ENCODE measurements at regions not wholly inside any gene's neighbourhood (a gene's known extent, or its start where the extent isn't known, plus 50 kb on each side); places are given as distances from the start of the nearest gene placed in this dataset.

DNA sequence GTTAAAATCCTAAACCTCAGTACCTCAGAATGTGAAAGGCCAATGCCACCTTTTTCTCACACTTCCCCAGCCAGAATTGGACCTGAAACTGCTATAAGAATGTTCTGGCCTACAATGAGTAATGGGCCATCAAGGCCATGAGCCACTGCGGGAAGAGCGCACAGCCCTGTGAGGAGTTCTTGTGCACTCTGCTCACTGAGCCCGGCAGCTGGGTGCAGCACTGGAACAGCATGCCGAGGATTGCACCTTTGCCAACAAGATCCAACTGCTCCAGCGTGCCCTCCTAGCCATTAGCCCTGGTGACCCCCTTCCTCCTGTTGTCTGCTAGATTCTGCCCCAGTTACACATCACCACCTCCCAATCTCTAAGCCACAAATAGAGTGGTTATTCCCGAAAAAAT, 758.1 kb downstream of the PRELID2 start:
- Histone ChIP-seq H3K4me3 (ENCODE audit: low read depth in 1 of 2, low read length in 2 of 2) (no peak overlapping the region), H3K36me3 (ENCODE audit: insufficient read depth, low read length) (no peaks in the 10 kb centered on the region), H3K9ac (ENCODE audit: low read length) (no peak overlapping the region), H3K27ac (ENCODE audit: low read depth, low read length) (no peak overlapping the region), H3K4me1 (ENCODE audit: insufficient read depth, low read length) (no peaks in the 10 kb centered on the region), H3K27me3 (ENCODE audit: control insufficient read depth in 1 of 2, insufficient read depth in 2 of 2, low read length in 2 of 2) (no peaks in the 10 kb centered on the region), H3K9me3 (ENCODE audit: low read length) (no peaks in the 10 kb centered on the region)

DNA sequence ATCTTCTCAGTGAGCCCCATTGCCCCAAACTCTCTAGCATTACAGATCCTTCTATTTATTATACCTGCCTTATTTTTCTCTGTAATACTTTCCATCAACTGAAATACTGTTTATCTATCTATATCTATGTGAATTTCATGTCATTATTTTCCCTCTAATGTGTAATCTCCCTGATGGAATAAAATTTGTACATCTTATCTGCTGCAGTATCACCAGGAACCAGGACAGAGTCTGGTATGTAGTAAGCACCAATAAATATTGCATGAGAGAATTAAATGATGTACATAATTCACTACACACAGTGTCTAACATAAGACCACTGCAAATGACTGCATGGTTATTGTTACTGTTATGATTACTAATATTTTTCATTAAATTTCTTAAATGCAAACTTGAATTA, 759.1 kb downstream of the PRELID2 start:
- no peak overlapping the region for H3K9ac ChIP-seq (ENCODE audit: low read length)
- H3K27me3 ChIP-seq (ENCODE audit: control insufficient read depth in 1 of 2, insufficient read depth in 2 of 2, low read length in 2 of 2): no peaks in the 10 kb centered on the region
- no peak overlapping the region for H3K27ac ChIP-seq (ENCODE audit: low read depth, low read length)
- H3K36me3 ChIP-seq (ENCODE audit: insufficient read depth, low read length): no peaks in the 10 kb centered on the region
- H3K4me1 ChIP-seq (ENCODE audit: insufficient read depth, low read length): no peaks in the 10 kb centered on the region
- no peak overlapping the region for H3K4me3 ChIP-seq (ENCODE audit: low read depth in 1 of 2, low read length in 2 of 2)
- no peaks in the 10 kb centered on the region for H3K9me3 ChIP-seq (ENCODE audit: low read length)

DNA sequence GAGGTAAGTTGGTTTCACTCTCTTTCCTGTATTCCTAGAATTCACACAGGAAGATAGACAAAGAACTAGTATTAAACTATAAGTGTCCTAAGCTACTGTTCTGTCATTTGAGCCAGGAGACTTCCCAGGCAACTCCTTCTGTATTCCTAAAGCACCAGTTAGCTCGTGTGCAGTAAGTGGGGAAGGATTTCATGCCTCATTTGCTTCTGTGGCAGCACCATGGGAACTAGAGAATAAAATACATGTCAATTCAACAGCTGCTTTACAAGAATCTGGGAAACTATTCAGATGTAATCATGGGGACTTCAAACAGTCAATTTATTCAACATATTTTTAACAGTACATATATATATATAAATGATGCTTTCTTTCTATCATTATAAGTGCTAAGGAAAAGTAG, 762.3 kb downstream of the PRELID2 start:
- H3K4me1 ChIP-seq (ENCODE audit: insufficient read depth, low read length): no peaks in the 10 kb centered on the region
- no peak overlapping the region for H3K4me3 ChIP-seq (ENCODE audit: low read depth in 1 of 2, low read length in 2 of 2)
- no peaks in the 10 kb centered on the region for H3K27me3 ChIP-seq (ENCODE audit: control insufficient read depth in 1 of 2, insufficient read depth in 2 of 2, low read length in 2 of 2)
- no peaks in the 10 kb centered on the region for H3K36me3 ChIP-seq (ENCODE audit: insufficient read depth, low read length)
- no peak overlapping the region for H3K9ac ChIP-seq (ENCODE audit: low read length)
- H3K9me3 ChIP-seq (ENCODE audit: low read length): no peaks in the 10 kb centered on the region
- no peak overlapping the region for H3K27ac ChIP-seq (ENCODE audit: low read depth, low read length)

DNA sequence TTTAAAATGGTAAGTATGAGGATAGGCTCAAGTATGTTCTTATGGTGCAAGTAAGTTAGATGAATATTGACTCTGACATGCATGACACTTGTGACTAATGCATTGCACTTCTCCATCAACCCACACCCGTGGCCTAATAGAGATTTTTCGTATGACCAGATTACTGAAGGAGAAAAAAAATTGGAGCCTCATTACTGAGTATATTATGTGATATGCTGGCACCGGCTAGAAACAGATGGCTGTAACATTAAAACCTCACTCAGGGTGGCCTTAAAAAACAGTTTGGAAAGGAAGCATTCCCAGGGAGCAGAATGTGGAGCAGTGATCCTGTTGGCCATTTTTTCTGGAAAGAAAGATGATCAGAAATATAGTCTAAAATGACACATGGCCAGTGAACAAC, 766.4 kb downstream of the PRELID2 start:
- H3K36me3 ChIP-seq (ENCODE audit: insufficient read depth, low read length): no peaks in the 10 kb centered on the region
- H3K27me3 ChIP-seq (ENCODE audit: control insufficient read depth in 1 of 2, insufficient read depth in 2 of 2, low read length in 2 of 2): no peaks in the 10 kb centered on the region
- H3K9ac ChIP-seq (ENCODE audit: low read length): no peak overlapping the region
- H3K27ac ChIP-seq (ENCODE audit: low read depth, low read length): no peak overlapping the region
- H3K9me3 ChIP-seq (ENCODE audit: low read length): no peaks in the 10 kb centered on the region
- no peaks in the 10 kb centered on the region for H3K4me1 ChIP-seq (ENCODE audit: insufficient read depth, low read length)
- no peak overlapping the region for H3K4me3 ChIP-seq (ENCODE audit: low read depth in 1 of 2, low read length in 2 of 2)

DNA sequence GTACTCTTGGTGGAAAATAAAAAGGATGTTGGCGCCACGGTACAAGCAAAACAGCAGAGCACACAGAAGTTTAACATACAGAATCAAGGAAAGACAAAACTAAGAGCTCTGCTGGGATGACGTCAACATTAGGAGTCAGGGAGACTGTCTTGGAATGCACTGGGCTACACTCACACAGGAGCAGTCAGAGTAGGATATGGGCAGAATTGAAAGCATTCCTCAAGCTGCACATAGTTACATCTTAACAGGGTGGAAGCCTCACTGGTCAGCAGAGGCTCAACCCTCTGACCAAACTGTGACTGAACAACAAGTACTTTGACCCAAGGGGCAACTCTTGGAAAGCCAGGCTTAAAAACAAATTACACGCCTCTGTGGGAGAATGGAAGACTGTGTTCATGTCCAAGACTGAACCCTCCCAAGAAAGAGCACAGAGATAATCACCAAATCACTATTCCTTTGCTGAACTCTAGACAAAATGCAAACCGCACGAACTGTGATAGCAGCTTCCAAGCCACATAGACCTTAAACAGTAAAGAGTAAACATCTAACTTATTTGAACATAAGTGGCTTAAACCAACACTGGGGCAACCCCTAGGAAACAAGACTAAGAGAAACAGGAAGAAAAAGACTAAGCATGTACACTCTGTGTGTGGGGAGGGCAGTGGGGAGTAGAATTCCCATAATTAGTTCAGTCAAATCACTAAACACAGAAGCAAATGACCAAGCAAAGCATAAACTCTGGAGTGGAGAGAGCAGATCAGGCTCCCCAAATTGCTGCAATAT, 772.7 kb downstream of the PRELID2 start:
- no peaks in the 10 kb centered on the region for H3K27me3 ChIP-seq (ENCODE audit: control insufficient read depth in 1 of 2, insufficient read depth in 2 of 2, low read length in 2 of 2)
- no peak overlapping the region for H3K4me3 ChIP-seq (ENCODE audit: low read depth in 1 of 2, low read length in 2 of 2)
- no peaks in the 10 kb centered on the region for H3K9me3 ChIP-seq (ENCODE audit: low read length)
- no peak overlapping the region for H3K27ac ChIP-seq (ENCODE audit: low read depth, low read length)
- H3K9ac ChIP-seq (ENCODE audit: low read length): no peak overlapping the region
- H3K4me1 ChIP-seq (ENCODE audit: insufficient read depth, low read length): no peaks in the 10 kb centered on the region
- H3K36me3 ChIP-seq (ENCODE audit: insufficient read depth, low read length): no peaks in the 10 kb centered on the region

DNA sequence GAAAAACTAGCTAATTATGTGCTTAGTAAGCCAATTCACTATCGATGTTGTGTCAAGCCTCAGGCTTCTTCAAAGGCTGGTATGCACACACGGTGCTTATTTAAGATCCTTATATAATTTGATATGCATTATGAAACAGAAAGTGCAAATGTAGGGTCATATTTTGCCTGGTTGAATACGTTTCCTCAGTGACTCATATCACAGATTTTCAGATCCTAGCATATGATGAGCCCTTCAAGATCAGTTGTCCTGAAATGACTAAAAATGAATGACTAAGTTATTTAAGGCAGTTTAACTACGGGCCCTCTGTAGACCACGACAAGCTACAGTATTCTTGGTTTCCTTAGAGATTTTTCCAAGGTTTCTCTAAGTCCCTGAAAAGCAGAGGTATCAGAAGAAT, 778.3 kb downstream of the PRELID2 start:
- no peak overlapping the region for H3K27ac ChIP-seq (ENCODE audit: low read depth, low read length)

DNA sequence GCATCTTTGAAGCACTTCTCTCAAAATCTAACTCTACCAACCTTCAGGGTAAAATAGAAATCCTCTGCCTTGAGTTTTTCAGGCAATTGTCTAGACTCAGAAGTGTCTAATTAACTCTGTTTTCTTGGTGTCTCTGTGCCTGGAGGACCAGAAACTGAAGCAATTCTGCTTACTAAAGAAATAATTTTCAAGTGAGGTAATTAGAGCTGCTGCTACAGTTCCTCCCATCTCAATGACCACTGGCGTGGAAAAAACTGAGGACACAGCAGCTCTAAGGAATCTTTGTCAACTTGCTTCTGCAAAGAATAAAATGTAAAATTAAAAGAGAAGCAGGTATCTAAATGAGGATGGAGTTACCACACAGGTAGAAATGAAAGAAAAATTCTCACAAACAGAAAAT, 785.0 kb downstream of the PRELID2 start:
- no peak overlapping the region for H3K27ac ChIP-seq (ENCODE audit: low read depth, low read length)
- no peak overlapping the region for H3K4me3 ChIP-seq (ENCODE audit: low read depth in 1 of 2, low read length in 2 of 2)
- no peaks in the 10 kb centered on the region for H3K4me1 ChIP-seq (ENCODE audit: insufficient read depth, low read length)
- no peaks in the 10 kb centered on the region for H3K36me3 ChIP-seq (ENCODE audit: insufficient read depth, low read length)
- no peak overlapping the region for H3K9ac ChIP-seq (ENCODE audit: low read length)
- H3K27me3 ChIP-seq (ENCODE audit: control insufficient read depth in 1 of 2, insufficient read depth in 2 of 2, low read length in 2 of 2): no peaks in the 10 kb centered on the region
- no peaks in the 10 kb centered on the region for H3K9me3 ChIP-seq (ENCODE audit: low read length)

More for the DNA sequence above, 778.3 kb downstream of the PRELID2 start:
- Histone ChIP-seq H3K9ac (ENCODE audit: low read length) (no peak overlapping the region), H3K9me3 (ENCODE audit: low read length) (no peaks in the 10 kb centered on the region), H3K4me1 (ENCODE audit: insufficient read depth, low read length) (no peaks in the 10 kb centered on the region), H3K36me3 (ENCODE audit: insufficient read depth, low read length) (no peaks in the 10 kb centered on the region), H3K27me3 (ENCODE audit: control insufficient read depth in 1 of 2, insufficient read depth in 2 of 2, low read length in 2 of 2) (no peaks in the 10 kb centered on the region), H3K4me3 (ENCODE audit: low read depth in 1 of 2, low read length in 2 of 2) (no peak overlapping the region)

DNA sequence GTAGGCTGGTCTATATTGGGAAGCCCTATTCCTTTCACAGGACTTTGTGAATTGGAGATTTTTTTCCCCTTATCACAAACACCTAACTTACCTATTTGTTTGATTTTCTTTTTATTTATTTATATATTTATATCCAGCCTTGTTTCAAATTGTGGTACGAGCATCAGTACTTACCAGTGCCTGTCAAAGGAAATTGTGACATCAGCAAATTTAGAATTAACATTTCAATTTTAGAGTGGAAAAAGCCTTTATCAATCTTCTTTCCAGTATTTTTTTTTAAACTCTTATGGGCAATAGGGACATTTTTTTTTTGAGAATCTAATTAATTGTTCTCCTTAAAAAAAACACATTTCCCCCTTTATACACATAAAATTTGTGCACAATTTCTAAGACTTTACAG, 790.2 kb downstream of the PRELID2 start:
- H3K36me3 ChIP-seq (ENCODE audit: insufficient read depth, low read length): no peaks in the 10 kb centered on the region
- H3K9me3 ChIP-seq (ENCODE audit: low read length): no peaks in the 10 kb centered on the region
- no peak overlapping the region for H3K9ac ChIP-seq (ENCODE audit: low read length)
- H3K4me3 ChIP-seq (ENCODE audit: low read depth in 1 of 2, low read length in 2 of 2): no peak overlapping the region
- no peaks in the 10 kb centered on the region for H3K4me1 ChIP-seq (ENCODE audit: insufficient read depth, low read length)
- H3K27ac ChIP-seq (ENCODE audit: low read depth, low read length): no peak overlapping the region
- no peaks in the 10 kb centered on the region for H3K27me3 ChIP-seq (ENCODE audit: control insufficient read depth in 1 of 2, insufficient read depth in 2 of 2, low read length in 2 of 2)

DNA sequence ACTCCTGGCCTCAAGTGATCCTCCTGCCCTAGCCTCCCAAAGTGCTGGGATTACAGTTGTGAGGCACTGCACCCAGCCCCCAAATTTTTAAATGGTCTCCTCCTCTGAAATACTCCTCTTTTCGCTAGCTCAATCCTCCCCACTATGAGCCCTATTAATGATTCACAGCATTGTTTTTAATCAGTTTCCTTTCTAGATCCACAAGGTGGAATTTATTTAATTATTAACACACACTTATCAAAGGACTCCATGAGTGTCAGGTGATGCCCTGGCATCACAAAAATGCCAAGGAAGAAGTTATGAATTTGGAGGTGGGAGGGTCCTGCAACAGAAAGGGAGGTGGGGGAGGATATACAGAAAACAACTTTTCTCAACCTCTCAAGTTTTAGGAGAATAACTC, 806.5 kb downstream of the PRELID2 start:
- no peak overlapping the region for H3K27ac ChIP-seq (ENCODE audit: low read depth, low read length)
- no peaks in the 10 kb centered on the region for H3K36me3 ChIP-seq (ENCODE audit: insufficient read depth, low read length)
- H3K27me3 ChIP-seq (ENCODE audit: control insufficient read depth in 1 of 2, insufficient read depth in 2 of 2, low read length in 2 of 2): no peaks in the 10 kb centered on the region
- no peaks in the 10 kb centered on the region for H3K9me3 ChIP-seq (ENCODE audit: low read length)
- no peak overlapping the region for H3K4me3 ChIP-seq (ENCODE audit: low read depth in 1 of 2, low read length in 2 of 2)
- H3K9ac ChIP-seq (ENCODE audit: low read length): no peak overlapping the region
- no peaks in the 10 kb centered on the region for H3K4me1 ChIP-seq (ENCODE audit: insufficient read depth, low read length)

DNA sequence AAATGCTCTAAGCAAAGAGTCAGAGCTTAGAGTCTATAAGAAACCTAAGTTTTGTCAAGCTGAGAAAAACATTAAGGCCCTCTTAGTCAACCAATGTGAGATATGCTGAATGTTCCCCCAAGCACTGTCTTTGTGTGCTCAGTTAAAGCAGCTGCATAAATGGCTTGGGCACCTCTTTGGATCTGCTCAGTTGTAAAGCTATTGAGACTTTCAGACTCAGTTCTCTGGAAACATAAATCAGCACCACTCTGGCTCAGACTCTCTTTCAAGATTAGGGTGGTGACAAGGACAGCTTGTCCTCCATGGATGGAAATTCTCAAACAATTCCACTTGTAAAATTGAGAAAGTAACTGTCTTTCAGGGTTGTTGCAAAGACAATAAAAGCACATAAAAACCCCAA, 807.9 kb downstream of the PRELID2 start:
- Histone ChIP-seq H3K9me3 (ENCODE audit: low read length) (no peaks in the 10 kb centered on the region), H3K4me3 (ENCODE audit: low read depth in 1 of 2, low read length in 2 of 2) (no peak overlapping the region), H3K36me3 (ENCODE audit: insufficient read depth, low read length) (no peaks in the 10 kb centered on the region), H3K9ac (ENCODE audit: low read length) (no peak overlapping the region), H3K27ac (ENCODE audit: low read depth, low read length) (no peak overlapping the region), H3K4me1 (ENCODE audit: insufficient read depth, low read length) (no peaks in the 10 kb centered on the region), H3K27me3 (ENCODE audit: control insufficient read depth in 1 of 2, insufficient read depth in 2 of 2, low read length in 2 of 2) (no peaks in the 10 kb centered on the region)

DNA sequence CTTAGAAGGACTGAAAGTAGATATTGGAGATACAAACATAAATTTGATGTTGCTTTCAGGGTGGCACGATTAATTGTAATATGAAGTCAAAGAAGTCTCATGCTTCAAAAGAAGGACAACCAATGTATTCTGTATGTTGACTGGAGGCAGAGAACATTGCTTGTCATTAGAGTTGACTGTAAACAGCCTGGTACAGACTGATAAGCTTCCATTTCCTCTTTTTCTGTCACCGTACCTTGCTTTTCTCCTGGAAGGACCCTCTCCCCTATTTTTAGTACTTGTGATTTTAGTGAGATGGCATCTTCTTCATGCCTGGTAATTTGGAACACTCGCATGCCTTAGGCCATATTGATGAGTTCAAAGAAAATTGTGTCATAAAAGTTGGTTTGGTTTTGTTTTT, 809.4 kb downstream of the PRELID2 start:
- Histone ChIP-seq H3K9me3 (ENCODE audit: low read length) (no peaks in the 10 kb centered on the region), H3K27me3 (ENCODE audit: control insufficient read depth in 1 of 2, insufficient read depth in 2 of 2, low read length in 2 of 2) (no peaks in the 10 kb centered on the region), H3K4me3 (ENCODE audit: low read depth in 1 of 2, low read length in 2 of 2) (no peak overlapping the region), H3K4me1 (ENCODE audit: insufficient read depth, low read length) (no peaks in the 10 kb centered on the region), H3K9ac (ENCODE audit: low read length) (no peak overlapping the region), H3K27ac (ENCODE audit: low read depth, low read length) (no peak overlapping the region), H3K36me3 (ENCODE audit: insufficient read depth, low read length) (no peaks in the 10 kb centered on the region)

DNA sequence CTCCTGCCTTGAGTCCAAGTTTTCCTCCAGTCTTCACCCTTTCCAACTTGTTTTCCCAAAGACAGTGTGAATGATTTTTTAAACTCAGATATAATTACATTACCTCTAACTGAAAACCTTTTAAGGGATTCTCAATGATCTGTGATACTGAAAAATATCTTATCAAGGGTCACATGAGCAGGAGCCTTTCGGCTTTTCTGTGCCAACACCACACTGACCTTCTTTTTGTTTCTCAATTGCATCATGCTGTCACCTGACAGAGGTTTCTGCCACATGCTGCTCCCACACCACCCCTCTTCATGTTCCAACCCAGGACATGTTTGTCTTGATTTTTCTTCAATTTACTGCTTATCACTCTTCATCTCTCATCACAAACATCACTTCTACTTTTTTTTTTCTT, 820.0 kb downstream of the PRELID2 start:
- no peaks in the 10 kb centered on the region for H3K36me3 ChIP-seq (ENCODE audit: insufficient read depth, low read length)
- no peaks in the 10 kb centered on the region for H3K4me1 ChIP-seq (ENCODE audit: insufficient read depth, low read length)
- no peak overlapping the region for H3K27ac ChIP-seq (ENCODE audit: low read depth, low read length)
- no peak overlapping the region for H3K9ac ChIP-seq (ENCODE audit: low read length)
- H3K4me3 ChIP-seq (ENCODE audit: low read depth in 1 of 2, low read length in 2 of 2): no peak overlapping the region
- H3K9me3 ChIP-seq (ENCODE audit: low read length): no peaks in the 10 kb centered on the region
- no peaks in the 10 kb centered on the region for H3K27me3 ChIP-seq (ENCODE audit: control insufficient read depth in 1 of 2, insufficient read depth in 2 of 2, low read length in 2 of 2)

Data from muscle layer of colon (tissue), 2 donors.